GM19240 (cell line): ENCODE measurements at regions not wholly inside any gene's neighbourhood (a gene's known extent, or its start where the extent isn't known, plus 50 kb on each side); places are given as distances from the start of the nearest gene placed in this dataset.
"Not testable (repeated sequence)": the region's sequence is repeated elsewhere in the genome, so short reads cannot be mapped to it uniquely, and the experiment has no call there.

ENCODE experiments used
- DNase-seq: peaks from one replicate; pipeline ENCODE4 v3.0.0; 2011; ENCODE audit warnings: low spot score; ENCODE audit not compliant: insufficient read length

GRCh38 chr12:43255522-43256111, 296.4 kb downstream of the ADAMTS20 start:
- no peak for DNase-seq

GRCh38 chr12:43252585-43252984, 299.4 kb downstream of the ADAMTS20 start:
- no peak for DNase-seq

- DNase-seq, result no peak
These were observed 306.1 kb downstream of the ADAMTS20 start for GRCh38 chr12:43245947-43246346.

GRCh38 chr12:43241986-43242385, 310.0 kb downstream of the ADAMTS20 start:
- DNase-seq, result no peak

- DNase-seq, result no peak
These were observed 313.7 kb downstream of the ADAMTS20 start for GRCh38 chr12:43238281-43238680.

- no peak for DNase-seq
These were observed 314.6 kb downstream of the ADAMTS20 start for GRCh38 chr12:43237238-43237879.

- no peak for DNase-seq
These were observed 316.3 kb downstream of the ADAMTS20 start for GRCh38 chr12:43235721-43236120.

- no peak for DNase-seq
These were observed 318.1 kb downstream of the ADAMTS20 start for GRCh38 chr12:43233861-43234260.

- DNase-seq, result no peak
These were observed 325.9 kb downstream of the ADAMTS20 start for GRCh38 chr12:43226151-43226550.

- DNase-seq, result not testable (repeated sequence)
These were observed 327.7 kb downstream of the ADAMTS20 start for GRCh38 chr12:43224190-43224805.

GRCh38 chr12:43222796-43223195, 329.2 kb downstream of the ADAMTS20 start:
- no peak for DNase-seq

- no peak for DNase-seq
These were observed 330.8 kb downstream of the ADAMTS20 start for GRCh38 chr12:43221216-43221615.

GRCh38 chr12:43216490-43216889, 335.5 kb downstream of the ADAMTS20 start:
- no peak for DNase-seq

- DNase-seq, result no peak
These were observed 337.8 kb downstream of the ADAMTS20 start for GRCh38 chr12:43214166-43214565.

- DNase-seq, result no peak
These were observed 338.4 kb downstream of the ADAMTS20 start for GRCh38 chr12:43213608-43214007.

- peak; percentile 10 for DNase-seq
These were observed 341.4 kb downstream of the ADAMTS20 start for GRCh38 chr12:43210485-43211192.

- no peak for DNase-seq
These were observed 343.4 kb downstream of the ADAMTS20 start for GRCh38 chr12:43208627-43209026.

- no peak for DNase-seq
These were observed 343.8 kb downstream of the ADAMTS20 start for GRCh38 chr12:43208221-43208620.

- no peak for DNase-seq
These were observed 345.6 kb downstream of the ADAMTS20 start for GRCh38 chr12:43206396-43206795.

- no peak for DNase-seq
These were observed 353.4 kb downstream of the ADAMTS20 start for GRCh38 chr12:43198608-43199007.

- no peak for DNase-seq
These were observed 355.6 kb downstream of the ADAMTS20 start for GRCh38 chr12:43196268-43196907.

GRCh38 chr12:43193096-43193495, 358.9 kb downstream of the ADAMTS20 start:
- not testable (repeated sequence) for DNase-seq
